ENCODE measurements at regions not wholly inside any gene's neighbourhood (a gene's known extent, or its start where the extent isn't known, plus 50 kb on each side); places are given as distances from the start of the nearest gene placed in this dataset.
"Not testable (repeated sequence)": the region's sequence is repeated elsewhere in the genome, so short reads cannot be mapped to it uniquely, and the experiment has no call there.

- DNase-seq, result no peak
Observed at GRCh38 chr13:81591528-81592220, 1250.7 kb upstream of the SPRY2 start.

DNA sequence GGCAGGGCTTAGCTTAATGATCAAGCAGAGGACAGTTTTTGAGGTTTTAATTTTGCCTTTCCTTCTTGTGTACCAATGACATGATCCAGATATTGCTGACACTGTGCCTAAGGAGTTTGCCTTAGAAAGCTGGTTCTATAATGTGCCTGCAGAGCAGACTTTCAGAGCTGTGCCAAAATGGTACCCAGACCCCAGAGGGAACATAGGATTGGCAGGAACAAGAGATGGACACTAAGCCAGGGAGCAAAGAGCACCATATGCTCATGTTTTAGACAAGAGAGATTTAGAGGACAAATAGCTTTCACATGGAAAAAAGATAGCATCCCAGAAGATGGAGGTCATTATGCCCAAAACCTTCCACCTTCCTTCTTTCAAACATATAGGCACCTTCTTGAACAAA, 1241.5 kb upstream of the SPRY2 start:
- DNase-seq, result no peak

GRCh38 chr13:81577601-81578195, 1236.8 kb upstream of the SPRY2 start:
- DNase-seq, result no peak

DNA sequence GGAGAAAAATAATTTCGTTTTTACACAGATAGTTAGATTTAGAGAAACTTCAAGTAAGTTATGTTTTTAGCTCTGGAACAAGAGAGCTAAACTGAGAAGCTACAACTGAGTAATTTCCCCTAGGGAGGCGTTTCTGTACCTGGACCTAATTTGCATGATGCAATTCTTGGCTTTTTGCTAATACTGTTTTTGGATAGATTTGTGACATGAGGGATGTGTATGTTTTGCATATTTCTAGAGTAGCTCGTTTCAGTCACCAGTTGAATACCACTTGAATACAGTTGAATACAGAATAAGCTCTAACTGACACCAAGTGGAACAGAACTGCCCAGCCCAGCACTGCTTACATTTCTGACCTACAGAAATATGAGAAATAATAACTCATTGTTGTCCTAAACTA, 1227.9 kb upstream of the SPRY2 start:
- DNase-seq, result no peak

GRCh38 chr13:81565849-81566248, 1224.9 kb upstream of the SPRY2 start:
- DNase-seq, result no peak

DNA sequence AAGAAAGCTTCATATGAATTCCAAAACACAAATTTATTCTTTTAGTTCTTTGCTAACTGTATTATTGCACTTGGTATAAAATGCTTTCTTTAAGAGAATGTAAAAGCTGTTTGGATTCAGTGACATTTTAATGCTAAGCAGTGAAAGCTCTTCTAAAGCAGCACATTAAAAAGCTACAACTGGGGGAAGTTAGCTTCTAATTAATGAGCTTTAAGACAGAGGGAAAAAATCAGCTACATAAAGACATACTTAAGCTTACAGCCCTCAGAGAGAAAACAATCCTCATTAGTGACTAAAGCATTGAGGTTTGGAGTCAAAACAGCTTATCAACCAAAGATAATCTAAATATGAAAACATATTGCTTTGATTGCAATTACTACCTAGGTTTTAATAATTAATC, 1222.2 kb upstream of the SPRY2 start:
- no peak for DNase-seq

DNA sequence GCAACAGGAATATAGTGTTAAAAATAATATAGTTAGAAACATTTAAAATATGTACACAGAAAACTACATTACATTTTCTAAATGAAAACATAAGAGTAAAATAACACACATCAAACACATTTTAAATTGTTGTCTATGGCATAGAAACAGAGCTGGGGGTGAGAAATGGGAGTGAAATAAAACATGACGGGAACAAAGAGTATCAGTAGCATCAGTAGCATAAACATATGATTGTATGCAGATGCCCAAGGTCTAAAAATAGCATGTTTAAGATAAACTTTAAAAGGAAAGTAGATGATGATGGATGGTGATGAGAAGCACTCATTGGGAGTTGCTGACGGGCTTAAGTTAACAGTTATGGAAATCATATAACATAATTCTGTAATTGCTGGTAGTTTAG, 1221.7 kb upstream of the SPRY2 start:
- DNase-seq, result no peak

DNA sequence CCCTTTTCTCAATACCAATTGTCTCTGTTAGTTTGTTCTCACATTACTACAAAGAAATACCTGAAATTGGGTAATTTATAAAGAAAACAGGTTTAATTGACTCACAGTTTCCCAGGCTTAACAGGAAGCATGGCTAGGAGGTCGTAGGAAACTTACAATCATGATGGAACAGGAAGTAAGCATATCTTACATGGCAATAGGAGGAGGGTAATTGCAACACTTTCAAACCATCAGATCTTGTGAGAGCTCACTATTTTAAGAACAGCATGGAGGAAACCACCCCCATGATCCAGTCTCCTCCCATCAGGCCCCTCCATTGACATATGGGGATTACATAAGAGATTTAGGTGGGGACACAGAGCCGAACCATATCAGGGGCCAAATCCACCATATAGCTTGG, 1210.1 kb upstream of the SPRY2 start:
- DNase-seq, result no peak

GRCh38 chr13:81546294-81546693, 1205.4 kb upstream of the SPRY2 start:
- not testable (repeated sequence) for DNase-seq

- no peak for DNase-seq
Observed at GRCh38 chr13:81540777-81541176, 1199.9 kb upstream of the SPRY2 start.

DNA sequence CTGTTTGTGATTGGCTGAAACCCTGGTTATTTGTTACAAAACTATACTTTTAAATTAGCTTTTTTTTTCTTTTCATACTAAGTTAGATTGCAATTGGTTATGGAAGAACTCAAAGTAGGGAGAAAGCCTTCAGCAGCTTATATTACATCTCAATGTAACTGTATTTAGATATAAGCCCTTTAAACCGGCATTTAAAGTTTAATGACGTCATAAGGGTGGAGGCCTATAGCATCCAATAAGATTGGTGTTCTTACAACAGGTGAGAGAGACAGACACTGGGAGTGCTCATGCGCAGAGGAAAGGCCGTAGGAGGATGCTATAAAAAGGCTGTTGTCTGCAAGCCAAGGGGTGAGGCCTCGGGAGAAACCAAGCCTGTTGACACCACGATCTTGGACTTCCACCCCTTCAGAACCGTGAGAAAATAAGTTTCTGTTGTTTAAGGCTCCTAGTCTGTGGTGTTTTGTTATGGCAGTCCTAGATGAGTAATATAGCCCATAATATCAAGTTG, 1198.8 kb upstream of the SPRY2 start:
- no peak for DNase-seq

- no peak for DNase-seq
Observed at GRCh38 chr13:81498969-81499368, 1158.0 kb upstream of the SPRY2 start.

DNA sequence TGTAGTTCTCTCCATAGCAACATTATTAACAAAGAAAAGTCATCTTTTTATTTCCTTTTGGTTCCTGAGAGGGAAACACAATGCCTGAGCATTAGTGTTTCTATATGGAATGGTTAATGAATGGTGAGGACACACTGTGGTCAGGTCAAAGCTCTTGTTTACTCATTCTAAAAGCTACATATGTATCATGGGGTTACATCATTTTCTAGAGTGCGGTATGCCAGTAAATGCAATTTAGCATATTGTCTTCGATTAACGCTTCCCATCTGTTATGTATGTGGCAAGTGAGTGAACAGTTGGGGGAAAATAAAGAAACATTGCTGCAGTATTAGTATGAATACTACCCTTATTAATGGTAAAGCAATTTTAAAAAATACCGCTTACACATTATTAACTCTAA, 1152.2 kb upstream of the SPRY2 start:
- no peak for DNase-seq

DNA sequence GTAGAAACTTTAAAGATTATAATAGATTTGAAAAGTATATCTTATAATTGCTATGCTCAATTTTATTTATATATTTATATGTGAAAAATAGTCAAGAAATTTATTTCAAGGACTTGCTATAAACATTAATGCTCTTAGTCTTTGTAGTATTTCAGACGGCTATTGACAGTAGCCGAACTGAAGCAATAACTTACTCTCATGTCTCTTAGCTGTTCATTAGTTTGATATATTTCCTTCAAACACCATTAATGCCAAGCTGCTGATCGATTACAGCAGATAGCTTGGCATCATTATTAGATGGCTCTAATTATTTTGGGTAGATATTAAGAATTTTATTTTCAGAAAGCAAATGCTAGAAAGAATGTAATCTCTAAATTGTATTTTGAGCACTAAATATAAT, 1151.5 kb upstream of the SPRY2 start:
- no peak for DNase-seq

DNA sequence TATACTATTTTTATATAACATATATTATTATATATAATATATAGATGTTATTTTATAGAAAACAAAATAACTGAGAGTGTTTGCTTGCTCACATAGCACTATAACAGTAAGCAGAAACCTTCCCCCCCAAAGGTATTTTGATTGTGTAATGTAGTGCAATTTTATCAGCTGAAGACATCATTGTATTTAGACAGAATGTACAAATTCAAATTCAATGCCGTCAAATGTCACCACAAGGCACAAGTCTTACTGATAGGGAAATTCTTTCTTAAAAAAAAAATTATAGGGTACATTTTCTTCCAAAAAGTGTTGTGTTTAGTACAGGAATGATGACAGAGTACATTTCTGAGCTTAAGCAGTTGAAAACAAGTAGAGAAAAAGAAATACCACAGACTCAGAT, 1147.1 kb upstream of the SPRY2 start:
- DNase-seq, result no peak

DNA sequence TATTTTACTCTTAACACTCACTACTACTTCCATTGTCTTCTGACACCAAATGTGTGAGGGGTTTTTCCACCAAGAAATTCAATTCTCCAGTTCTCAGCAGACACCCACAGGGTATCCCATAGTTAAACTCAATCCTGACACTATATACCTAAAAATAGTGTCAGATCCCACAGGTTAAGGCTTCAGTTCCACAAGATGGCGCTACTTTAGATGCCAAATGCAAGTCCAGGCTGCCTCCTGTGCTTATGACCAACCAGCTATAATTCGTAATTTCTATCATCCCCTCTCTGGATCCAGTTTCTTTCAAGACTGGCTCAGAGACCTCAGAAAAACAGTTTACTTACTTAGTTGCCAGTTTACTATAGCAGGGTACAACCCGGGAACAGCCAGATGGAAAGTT, 1146.2 kb upstream of the SPRY2 start:
- no peak for DNase-seq

DNA sequence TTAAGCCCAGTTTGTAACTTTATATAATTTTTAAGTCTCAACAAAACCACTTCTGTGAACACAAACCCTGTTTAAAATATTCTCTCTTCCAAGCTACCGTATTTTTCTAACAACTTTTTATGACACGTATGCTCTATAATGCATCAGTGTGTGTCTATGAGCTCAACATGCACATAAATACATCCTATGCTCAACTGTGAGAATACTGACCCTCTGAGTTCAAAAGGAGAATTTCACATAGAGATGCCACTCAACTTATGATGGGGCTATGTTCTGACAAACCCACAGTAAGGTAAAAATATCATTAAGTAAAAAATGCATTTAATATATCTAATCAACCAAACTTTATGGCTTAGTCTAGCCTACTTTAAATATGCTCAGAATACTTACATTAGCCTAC, 1139.7 kb upstream of the SPRY2 start:
- no peak for DNase-seq

DNA sequence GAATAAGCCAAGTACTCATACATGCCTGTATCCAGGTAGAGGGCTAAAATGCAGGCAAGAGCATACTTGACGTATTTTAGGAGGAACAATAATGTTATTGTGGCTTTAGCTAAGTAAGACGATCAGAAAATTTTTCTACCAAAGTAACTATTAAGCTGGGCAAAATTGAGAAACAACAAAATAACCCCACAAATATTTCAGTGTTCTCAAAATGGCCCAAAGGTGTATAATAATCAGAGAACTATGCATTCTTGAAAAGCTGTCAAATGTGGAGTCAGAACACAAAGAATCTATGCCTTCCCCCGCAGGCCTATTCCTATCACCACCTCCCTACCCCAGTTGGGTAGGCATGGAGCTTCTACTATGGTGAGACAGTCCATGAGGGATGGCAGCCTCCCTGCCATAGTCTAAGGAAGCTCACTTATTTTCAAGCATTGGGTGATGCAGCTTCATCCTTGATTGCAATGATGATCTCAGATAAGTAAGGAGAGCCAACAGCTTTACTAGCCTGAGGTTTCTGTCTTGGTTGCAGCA, 1132.5 kb upstream of the SPRY2 start:
- DNase-seq, result no peak

DNA sequence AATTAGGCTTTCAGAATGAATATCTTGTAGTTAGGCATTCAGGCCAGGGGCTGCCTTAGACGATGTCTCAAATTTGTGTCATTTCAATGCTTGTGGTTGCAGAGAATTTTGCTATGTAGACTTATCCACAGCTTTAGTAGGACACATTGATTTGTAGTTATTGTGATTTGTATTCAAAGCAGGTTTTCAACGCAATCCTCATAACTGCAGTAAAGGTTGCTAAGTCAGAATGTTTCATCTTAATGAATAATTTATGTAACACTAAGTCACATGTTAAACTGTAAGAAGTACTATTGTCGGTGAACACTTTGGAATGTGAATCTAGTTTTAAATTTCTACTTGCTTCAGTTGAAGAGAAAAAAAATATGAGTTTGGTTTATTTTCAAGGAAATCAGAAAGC, 1117.2 kb upstream of the SPRY2 start:
- DNase-seq, result no peak

GRCh38 chr13:81446441-81446840, 1105.5 kb upstream of the SPRY2 start:
- DNase-seq, result no peak

GRCh38 chr13:81442904-81443303, 1102.0 kb upstream of the SPRY2 start:
- no peak for DNase-seq

GRCh38 chr13:81425286-81425685, 1084.4 kb upstream of the SPRY2 start:
- no peak for DNase-seq

GRCh38 chr13:81409284-81409683, 1068.4 kb upstream of the SPRY2 start:
- DNase-seq, result no peak

DNA sequence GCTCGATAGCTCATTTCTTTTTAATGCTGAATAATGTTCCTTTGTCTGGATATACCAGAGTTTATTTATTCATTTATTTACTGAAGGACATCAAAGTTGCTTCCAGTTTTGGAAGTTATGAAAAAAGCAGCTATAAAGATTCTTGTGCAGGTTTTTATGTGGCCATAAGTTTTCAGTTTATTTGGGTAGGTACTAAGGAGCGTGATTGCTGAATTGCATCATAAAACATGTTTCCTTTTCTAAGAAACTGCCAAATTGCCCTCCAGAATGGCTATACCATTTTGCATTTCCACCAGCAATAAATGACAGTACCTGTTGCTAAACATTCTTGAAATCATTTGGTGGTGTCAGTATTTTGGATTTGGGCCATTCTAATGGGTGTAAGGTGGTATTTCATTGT, 1067.7 kb upstream of the SPRY2 start:
- DNase-seq, result no peak
